DMS53 (cell line): ENCODE measurements at regions not wholly inside any gene's neighbourhood (a gene's known extent, or its start where the extent isn't known, plus 50 kb on each side); places are given as distances from the start of the nearest gene placed in this dataset.
A peak's percentile ranks its signal among the peaks of the same experiment; 100 is the strongest.

Experiments used
- DNase-seq: peaks from one replicate; lab custom pipeline; 2025; lab: John Stamatoyannopoulos, UW

GRCh38 chr15:35657679-35658311 is 111.8 kb upstream of the DPH6 start:
- no peak for DNase-seq

- DNase-seq = no peak
Observed at GRCh38 chr15:35663956-35664355, 118.0 kb upstream of the DPH6 start.

GRCh38 chr15:35665896-35666536 is 120.1 kb upstream of the DPH6 start:
- no peak for DNase-seq

- DNase-seq = no peak
Observed at GRCh38 chr15:35667908-35668307, 121.9 kb upstream of the DPH6 start.

- DNase-seq = no peak
Observed at GRCh38 chr15:35669021-35669420, 123.1 kb upstream of the DPH6 start.

- no peak for DNase-seq
Observed at GRCh38 chr15:35669432-35670045, 123.6 kb upstream of the DPH6 start.

- DNase-seq = no peak
Observed at GRCh38 chr15:35671197-35671596, 125.2 kb upstream of the DPH6 start.

- DNase-seq = no peak
Observed at GRCh38 chr15:35671981-35672380, 126.0 kb upstream of the DPH6 start.

- DNase-seq = no peak
Observed at GRCh38 chr15:35673093-35673684, 127.2 kb upstream of the DPH6 start.

- DNase-seq = peak; percentile 63
Observed at GRCh38 chr15:35674873-35675781, 129.2 kb upstream of the DPH6 start.

- no peak for DNase-seq
Observed at GRCh38 chr15:35678774-35679173, 132.8 kb upstream of the DPH6 start.

- DNase-seq = no peak
Observed at GRCh38 chr15:35679186-35679585, 133.2 kb upstream of the DPH6 start.

GRCh38 chr15:35680951-35681350 is 135.0 kb upstream of the DPH6 start:
- DNase-seq = no peak

- DNase-seq = no peak
Observed at GRCh38 chr15:35686347-35686746, 140.4 kb upstream of the DPH6 start.

GRCh38 chr15:35689266-35689665 is 143.3 kb upstream of the DPH6 start:
- no peak for DNase-seq

GRCh38 chr15:35690089-35690488 is 144.1 kb upstream of the DPH6 start:
- DNase-seq = no peak

- DNase-seq = no peak
Observed at GRCh38 chr15:35690698-35691116, 144.7 kb upstream of the DPH6 start.

- no peak for DNase-seq
Observed at GRCh38 chr15:35691173-35691761, 145.3 kb upstream of the DPH6 start.

- no peak for DNase-seq
Observed at GRCh38 chr15:35691891-35692867, 146.2 kb upstream of the DPH6 start.

GRCh38 chr15:35693286-35693685 is 147.3 kb upstream of the DPH6 start:
- DNase-seq = no peak
